WTC11 (cell line): ENCODE measurements at regions not wholly inside any gene's neighbourhood (a gene's known extent, or its start where the extent isn't known, plus 50 kb on each side); places are given as distances from the start of the nearest gene placed in this dataset.

Experiments used
- ETV6 ChIP-seq: sonication (generic); formaldehyde crosslinking; IDR thresholded peaks from 2 replicates; pipeline ENCODE4 v1.8.1; 2022; ENCODE audit warnings: mild to moderate bottlenecking, missing genetic modification reagents
- FOXP1 ChIP-seq: sonication (generic); formaldehyde crosslinking; IDR thresholded peaks from 2 replicates; pipeline ENCODE4 v1.8.0; 2022; ENCODE audit warnings: missing genetic modification reagents, mild to moderate bottlenecking, moderate library complexity, borderline replicate concordance
- NFATC4 ChIP-seq: fragments of 250-450 bp; sonication (Bioruptor Pico); IDR thresholded peaks from 2 replicates; pipeline ENCODE4 v1.9.0; 2021; ENCODE audit warnings: mild to moderate bottlenecking
- SP1 ChIP-seq: sonication (generic); formaldehyde crosslinking; conservative IDR thresholded peaks from 2 replicates; pipeline ENCODE4 v1.8.1; 2022; ENCODE audit warnings: missing genetic modification reagents
- TEAD4 ChIP-seq: sonication (generic); formaldehyde crosslinking; IDR thresholded peaks from 2 replicates; pipeline ENCODE4 v1.8.0; 2022; ENCODE audit warnings: mild to moderate bottlenecking, missing genetic modification reagents
- ZNF121 ChIP-seq: sonication (generic); formaldehyde crosslinking; IDR thresholded peaks from 2 replicates; pipeline ENCODE4 v1.8.0; 2023; ENCODE audit warnings: missing genetic modification reagents
- TF ChIP-seq, protein P1 (sequence below): sonication (generic); formaldehyde crosslinking; IDR thresholded peaks from 2 replicates; pipeline ENCODE4 v1.8.1; 2023; ENCODE audit warnings: mild to moderate bottlenecking, missing genetic modification reagents, moderate library complexity
- TF ChIP-seq, protein P2 (sequence below): fragments of 200-600 bp; IDR thresholded peaks from 2 replicates; pipeline ENCODE4 v1.8.0; 2022; ENCODE audit warnings: antibody characterized with exemption
- TF ChIP-seq, protein P3 (sequence below): sonication (generic); formaldehyde crosslinking; conservative IDR thresholded peaks from 2 replicates; pipeline ENCODE4 v1.8.1; 2022; ENCODE audit warnings: mild to moderate bottlenecking, missing genetic modification reagents
- TF ChIP-seq, protein P4 (sequence below): fragments of 250-450 bp; sonication (Bioruptor Pico); conservative IDR thresholded peaks from 2 replicates; pipeline ENCODE4 v1.9.0; 2021; ENCODE audit warnings: mild to moderate bottlenecking
- TF ChIP-seq, protein P5 (sequence below): sonication (generic); formaldehyde crosslinking; IDR thresholded peaks from 2 replicates; pipeline ENCODE4 v1.8.0; 2022; ENCODE audit warnings: mild to moderate bottlenecking, missing genetic modification reagents

DNA sequence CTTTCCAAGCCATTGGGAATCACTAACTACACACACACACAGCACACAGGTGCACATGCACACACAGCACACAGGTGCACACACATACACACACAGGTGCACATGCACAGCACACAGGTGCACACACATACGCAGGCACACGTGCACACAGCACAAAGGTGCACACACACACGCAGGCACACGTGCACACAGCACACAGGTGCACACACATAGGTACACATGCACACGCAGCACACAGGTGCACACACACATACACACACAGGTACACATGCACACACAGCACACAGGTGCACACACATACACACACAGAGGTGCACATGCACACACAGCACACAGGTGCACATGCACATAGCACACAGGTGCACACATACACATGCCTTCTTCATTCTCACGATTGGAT, 80.9 kb downstream of the HMX1 start:
- TF ChIP-seq TEAD4 (CRISPR knock-in tag) = no peak
- no peak for TF ChIP-seq SP1 (CRISPR knock-in tag)
- TF ChIP-seq, protein P1, sequence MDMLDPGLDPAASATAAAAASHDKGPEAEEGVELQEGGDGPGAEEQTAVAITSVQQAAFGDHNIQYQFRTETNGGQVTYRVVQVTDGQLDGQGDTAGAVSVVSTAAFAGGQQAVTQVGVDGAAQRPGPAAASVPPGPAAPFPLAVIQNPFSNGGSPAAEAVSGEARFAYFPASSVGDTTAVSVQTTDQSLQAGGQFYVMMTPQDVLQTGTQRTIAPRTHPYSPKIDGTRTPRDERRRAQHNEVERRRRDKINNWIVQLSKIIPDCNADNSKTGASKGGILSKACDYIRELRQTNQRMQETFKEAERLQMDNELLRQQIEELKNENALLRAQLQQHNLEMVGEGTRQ = no peak
- TF ChIP-seq, protein P2, sequence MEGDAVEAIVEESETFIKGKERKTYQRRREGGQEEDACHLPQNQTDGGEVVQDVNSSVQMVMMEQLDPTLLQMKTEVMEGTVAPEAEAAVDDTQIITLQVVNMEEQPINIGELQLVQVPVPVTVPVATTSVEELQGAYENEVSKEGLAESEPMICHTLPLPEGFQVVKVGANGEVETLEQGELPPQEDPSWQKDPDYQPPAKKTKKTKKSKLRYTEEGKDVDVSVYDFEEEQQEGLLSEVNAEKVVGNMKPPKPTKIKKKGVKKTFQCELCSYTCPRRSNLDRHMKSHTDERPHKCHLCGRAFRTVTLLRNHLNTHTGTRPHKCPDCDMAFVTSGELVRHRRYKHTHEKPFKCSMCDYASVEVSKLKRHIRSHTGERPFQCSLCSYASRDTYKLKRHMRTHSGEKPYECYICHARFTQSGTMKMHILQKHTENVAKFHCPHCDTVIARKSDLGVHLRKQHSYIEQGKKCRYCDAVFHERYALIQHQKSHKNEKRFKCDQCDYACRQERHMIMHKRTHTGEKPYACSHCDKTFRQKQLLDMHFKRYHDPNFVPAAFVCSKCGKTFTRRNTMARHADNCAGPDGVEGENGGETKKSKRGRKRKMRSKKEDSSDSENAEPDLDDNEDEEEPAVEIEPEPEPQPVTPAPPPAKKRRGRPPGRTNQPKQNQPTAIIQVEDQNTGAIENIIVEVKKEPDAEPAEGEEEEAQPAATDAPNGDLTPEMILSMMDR = no peak
- TF ChIP-seq ZNF121 (CRISPR knock-in tag) = no peak
- TF ChIP-seq, protein P3, sequence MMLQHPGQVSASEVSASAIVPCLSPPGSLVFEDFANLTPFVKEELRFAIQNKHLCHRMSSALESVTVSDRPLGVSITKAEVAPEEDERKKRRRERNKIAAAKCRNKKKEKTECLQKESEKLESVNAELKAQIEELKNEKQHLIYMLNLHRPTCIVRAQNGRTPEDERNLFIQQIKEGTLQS (CRISPR knock-in tag) = no peak
- no peak for TF ChIP-seq FOXP1 (CRISPR knock-in tag)
- TF ChIP-seq, protein P4, sequence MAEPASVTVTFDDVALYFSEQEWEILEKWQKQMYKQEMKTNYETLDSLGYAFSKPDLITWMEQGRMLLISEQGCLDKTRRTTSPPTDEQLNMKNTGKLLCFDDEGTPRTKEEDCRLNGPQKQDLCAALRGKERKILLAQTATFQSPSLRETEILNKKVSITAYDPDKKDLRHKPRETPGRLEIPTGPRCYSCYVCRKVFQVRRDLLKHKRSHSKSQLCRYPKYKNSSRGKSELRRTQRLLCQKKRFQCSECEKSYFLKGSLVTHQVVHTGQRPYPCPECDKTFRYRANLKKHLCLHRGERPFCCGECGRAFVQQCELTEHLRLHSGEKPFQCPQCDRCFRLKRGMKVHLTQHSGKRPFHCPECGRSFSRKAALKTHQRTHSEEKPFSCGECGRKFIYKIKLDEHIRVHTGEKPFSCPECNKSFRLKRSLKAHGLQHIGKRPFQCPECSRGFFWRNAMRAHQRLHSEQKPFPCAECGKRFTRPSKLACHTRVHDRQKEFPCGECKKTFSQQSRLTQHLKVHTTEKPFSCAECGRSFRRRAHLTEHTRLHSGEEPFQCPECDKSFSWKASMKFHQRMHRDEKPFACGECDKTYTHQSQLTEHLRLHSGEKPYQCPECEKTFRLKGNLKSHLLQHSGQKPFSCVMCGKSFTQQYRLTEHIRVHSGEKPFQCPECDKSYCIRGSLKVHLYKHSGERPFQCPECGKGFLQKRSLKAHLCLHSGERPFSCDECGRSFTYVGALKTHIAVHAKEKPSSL = no peak
- no peak for TF ChIP-seq ETV6 (CRISPR knock-in tag)
- TF ChIP-seq, protein P5, sequence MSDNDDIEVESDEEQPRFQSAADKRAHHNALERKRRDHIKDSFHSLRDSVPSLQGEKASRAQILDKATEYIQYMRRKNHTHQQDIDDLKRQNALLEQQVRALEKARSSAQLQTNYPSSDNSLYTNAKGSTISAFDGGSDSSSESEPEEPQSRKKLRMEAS (CRISPR knock-in tag) = no peak
- TF ChIP-seq NFATC4 (CRISPR knock-in tag) = no peak
